Fibroblast of pulmonary artery (primary cell): ENCODE measurements at regions not wholly inside any gene's neighbourhood (a gene's known extent, or its start where the extent isn't known, plus 50 kb on each side); places are given as distances from the start of the nearest gene placed in this dataset.

Source experiments
- DNase-seq: peaks from one replicate; pipeline ENCODE4 v3.0.0-alpha.2; 2010; ENCODE audit warnings: low read depth
- H3K4me3 ChIP-seq: replicated peaks from 2 replicates; pipeline ENCODE4 v1.5.1; 2011; ENCODE audit warnings: low read depth, mild to moderate bottlenecking, control low read depth, low read length, moderate library complexity
- CTCF ChIP-seq: IDR thresholded peaks from 2 replicates; pipeline ENCODE4 v1.5.1; 2011; ENCODE audit warnings: mild to moderate bottlenecking, control low read depth, low read length, inconsistent platforms; ENCODE audit errors: missing control alignments

DNA sequence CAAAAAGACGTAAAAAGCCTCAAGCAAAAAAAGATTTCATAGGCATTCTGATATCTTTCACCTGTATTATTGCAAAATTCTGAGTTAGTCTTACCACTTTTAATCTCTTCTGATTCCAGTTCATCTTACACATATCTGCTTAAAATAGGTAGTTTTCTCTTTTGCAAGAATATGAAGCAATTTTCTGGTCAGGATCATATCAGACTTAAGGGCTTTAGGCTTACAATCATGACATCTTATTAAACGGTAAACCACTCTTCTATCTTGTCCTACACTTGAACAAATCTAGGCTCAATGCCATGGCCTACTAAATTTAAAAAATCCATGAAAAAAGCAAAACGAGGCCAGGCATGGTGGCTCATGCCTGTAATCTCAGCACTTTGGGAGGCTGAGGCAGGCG is 50.1 kb upstream of the GAREM1 start:
- no peak for TF ChIP-seq CTCF
- no peak overlapping the region for H3K4me3 ChIP-seq
- DNase-seq, result no peak
